HCT116 (cell line): ENCODE measurements at regions not wholly inside any gene's neighbourhood (a gene's known extent, or its start where the extent isn't known, plus 50 kb on each side); places are given as distances from the start of the nearest gene placed in this dataset.
"Not testable (repeated sequence)": the region's sequence is repeated elsewhere in the genome, so short reads cannot be mapped to it uniquely, and the experiment has no call there.

Experiments
- ATAC-seq: fragments of 200-7000 bp; cut with Tn5 transposase; 2 replicates; pipeline ENCODE4 v1.9.1; 2020; ENCODE audit warnings: mild to moderate bottlenecking, moderate library complexity
- BruUV-seq: library from RNA; stranded (reverse); fragments of 400-500 nt; replicated peaks from 2 replicates; lab custom pipeline; 2021; lab: Mats Ljungman, UMichigan
- CTCF ChIA-PET: fragments of 300-600 bp; sonication (Branson Sonifier 250); formaldehyde crosslinking; loops from one replicate; lab custom pipeline; 2021; ENCODE audit warnings: antibody characterized with exemption; lab: Charles Lee
- POLR2A ChIA-PET: fragments of 300-600, 350-600 bp; sonication (Branson Sonifier 250); formaldehyde crosslinking; loops from one replicate; lab custom pipeline; 2021; ENCODE audit warnings: antibody characterized with exemption; lab: Charles Lee
- RAD21 ChIA-PET, 2 experiments: fragments of 300-600 bp; sonication (Branson Sonifier 250); formaldehyde crosslinking; loops; one replicate each; lab custom pipeline; 2023; ENCODE audit warnings: low total read pairs in 2 of 2; ENCODE audit not compliant: uncharacterized antibody in 2 of 2, unreplicated experiment in 2 of 2, low non-redundant PET in 1 of 2; lab: Charles Lee
- DNase-seq: peaks from one replicate; pipeline ENCODE4 v3.0.0-alpha.2; 2010; ENCODE audit warnings: low read depth, low spot score
- H2AFZ ChIP-seq: fragments of 200-600 bp; shearing (Covaris generic), sonication (generic); 2 replicates; pipeline ENCODE4 v1.6.1; 2017; ENCODE audit warnings: low read depth, mixed run types, mixed read lengths, antibody characterized with exemption, low read length; ENCODE audit not compliant: poor library complexity, severe bottlenecking
- H3K27ac ChIP-seq: 2 replicates; pipeline ENCODE4 v1.5.1; 2012; ENCODE audit warnings: low read depth, low read length
- H3K27me3 ChIP-seq: fragments of 200-600 bp; sonication (generic); 2 replicates; pipeline ENCODE4 v1.6.1; 2016; ENCODE audit warnings: mixed run types, low read length, mixed read lengths; ENCODE audit not compliant: insufficient read depth
- H3K36me3 ChIP-seq, 2 experiments: fragments of 200-500 bp in 1 of 2; fragments of 200-600 bp in 1 of 2; sonication (Bioruptor generic) in 1 of 2; sonication (generic) in 1 of 2; 2 replicates each; pipeline versions ENCODE4 v1.5.1 to v1.6.1; 2014 to 2016; ENCODE audit warnings: low read length in 2 of 2, inconsistent platforms in 1 of 2, mixed read lengths in 1 of 2, mixed run types in 1 of 2; ENCODE audit not compliant: insufficient read depth in 2 of 2, control insufficient read depth in 1 of 2
- H3K4me1 ChIP-seq, 2 experiments: fragments of 200-600 bp in 1 of 2; sonication (generic) in 1 of 2; 2 replicates each; pipeline versions ENCODE4 v1.5.1 to v1.6.1; 2012 to 2017; ENCODE audit warnings: low read length in 2 of 2, inconsistent platforms in 1 of 2, mild to moderate bottlenecking in 1 of 2, mixed read lengths in 1 of 2, mixed run types in 1 of 2, moderate library complexity in 1 of 2; ENCODE audit not compliant: insufficient read depth in 2 of 2, control insufficient read depth in 1 of 2
- H3K4me2 ChIP-seq: fragments of 200-600 bp; sonication (generic); 2 replicates; pipeline ENCODE4 v1.6.1; 2017; ENCODE audit warnings: mixed run types, low read length, mixed read lengths
- H3K4me3 ChIP-seq, 2 experiments: fragments of 200-600 bp in 1 of 2; sonication (generic) in 1 of 2; replicated peaks in 1 of 2; 2 replicates each; pipeline ENCODE4 v1.5.1; 2011 to 2016; ENCODE audit warnings: low read length in 2 of 2, control low read depth in 1 of 2, low read depth in 1 of 2, mild to moderate bottlenecking in 1 of 2, mixed read lengths in 1 of 2, mixed run types in 1 of 2
- H3K79me2 ChIP-seq: fragments of 200-600 bp; sonication (generic); 2 replicates; pipeline ENCODE4 v1.6.1; 2017; ENCODE audit warnings: mild to moderate bottlenecking, mixed run types, low read length, moderate library complexity, mixed read lengths; ENCODE audit not compliant: insufficient read depth
- H3K9ac ChIP-seq: fragments of 200-600 bp; sonication (generic); 2 replicates; pipeline ENCODE4 v1.6.1; 2016; ENCODE audit warnings: low read length, mixed read lengths
- H3K9me2 ChIP-seq: fragments of 200-600 bp; sonication (generic), shearing (Covaris generic); 2 replicates; pipeline ENCODE4 v1.6.1; 2017; ENCODE audit warnings: mixed run types, mild to moderate bottlenecking, moderate library complexity; ENCODE audit not compliant: insufficient read depth
- H3K9me3 ChIP-seq, 2 experiments: fragments of 200-500 bp in 1 of 2; fragments of 200-600 bp in 1 of 2; sonication (Bioruptor generic) in 1 of 2; sonication (generic) in 1 of 2; 2 replicates each; pipeline ENCODE4 v1.6.1; 2014 to 2017; ENCODE audit warnings: low read length in 2 of 2, mixed read lengths in 2 of 2, inconsistent platforms in 1 of 2, low read depth in 1 of 2, mild to moderate bottlenecking in 1 of 2, mixed run types in 1 of 2, moderate library complexity in 1 of 2; ENCODE audit not compliant: control insufficient read depth in 1 of 2, insufficient read depth in 1 of 2
- H4K20me1 ChIP-seq: fragments of 200-600 bp; sonication (generic), shearing (Covaris generic); 2 replicates; pipeline ENCODE4 v1.6.1; 2017; ENCODE audit warnings: mixed run types, mild to moderate bottlenecking, moderate library complexity; ENCODE audit not compliant: insufficient read depth
- CBX3 ChIP-seq: IDR thresholded peaks from 2 replicates; pipeline ENCODE4 v1.6.1; 2012; ENCODE audit warnings: low read depth
- CEBPB ChIP-seq: IDR thresholded peaks from 2 replicates; pipeline ENCODE4 v1.6.1; 2012; ENCODE audit warnings: low read depth
- ELF1 ChIP-seq: IDR thresholded peaks from 2 replicates; pipeline ENCODE4 v1.6.1; 2012; ENCODE audit warnings: low read depth, borderline replicate concordance
- EZH2phosphoT487 ChIP-seq: fragments of 200-600 bp; IDR thresholded peaks from 2 replicates; pipeline ENCODE4 v1.6.1; 2018; ENCODE audit warnings: antibody characterized with exemption, borderline replicate concordance
- RAD21 ChIP-seq: IDR thresholded peaks from 2 replicates; pipeline ENCODE4 v1.6.1; 2012; ENCODE audit warnings: low read depth, mild to moderate bottlenecking
- SP1 ChIP-seq: IDR thresholded peaks from 2 replicates; pipeline ENCODE4 v1.6.1; 2012; ENCODE audit warnings: low read depth
- YY1 ChIP-seq: IDR thresholded peaks from 2 replicates; pipeline ENCODE4 v1.6.1; 2011; ENCODE audit warnings: low read length, low read depth, moderate library complexity, mild to moderate bottlenecking; ENCODE audit not compliant: insufficient replicate concordance; ENCODE audit errors: extremely low read depth
- ZFX ChIP-seq: fragments of 450-650 bp; IDR thresholded peaks from 2 replicates; pipeline ENCODE4 v1.6.1; 2017
- intact Hi-C: fragments of 100-400 bp; cut with micrococcal nuclease; formaldehyde crosslinking; loops from 2 replicates; pipeline ENCODE4 v1.10.0; 2022
- TF ChIP-seq, protein P1 (sequence below): IDR thresholded peaks from 2 replicates; pipeline ENCODE4 v1.6.1; 2011; ENCODE audit warnings: mild to moderate bottlenecking, low read length, moderate library complexity; ENCODE audit not compliant: insufficient replicate concordance; ENCODE audit errors: extremely low read depth
- TF ChIP-seq, protein P2 (sequence below), 3 experiments: fragments of 200-600 bp in 1 of 3; sonication (generic) in 1 of 3; IDR thresholded peaks in 2 of 3; conservative IDR thresholded peaks in 1 of 3; 2 replicates each; pipeline ENCODE4 v1.5.1; 2012 to 2017; ENCODE audit warnings: low read depth in 2 of 3, low read length in 2 of 3, antibody characterized with exemption in 1 of 3, borderline replicate concordance in 1 of 3, control low read depth in 1 of 3, mild to moderate bottlenecking in 1 of 3, mixed read lengths in 1 of 3, mixed run types in 1 of 3, moderate library complexity in 1 of 3; ENCODE audit not compliant: insufficient read depth in 1 of 3

DNA sequence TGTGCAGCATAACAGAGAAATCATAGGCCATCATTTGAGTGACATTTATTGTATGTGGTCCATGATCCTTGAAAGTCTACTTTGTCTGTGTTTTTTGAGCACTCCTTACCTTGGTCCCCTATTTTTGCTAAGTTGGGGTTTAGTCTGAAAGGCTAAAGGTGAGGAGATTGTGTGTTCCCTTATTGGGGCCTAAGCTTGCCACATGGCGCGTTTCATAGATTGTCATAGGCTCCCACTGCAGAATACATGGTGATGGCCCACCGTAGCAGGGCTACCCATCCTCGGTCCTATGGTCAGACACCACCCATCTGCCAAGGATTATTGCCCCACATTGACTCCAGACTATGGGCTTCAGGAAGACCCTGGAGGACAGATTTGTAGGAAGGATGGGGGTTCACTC lies 117.0 kb upstream of the ZSWIM2 start (continued):
- no peak for TF ChIP-seq SP1

DNA sequence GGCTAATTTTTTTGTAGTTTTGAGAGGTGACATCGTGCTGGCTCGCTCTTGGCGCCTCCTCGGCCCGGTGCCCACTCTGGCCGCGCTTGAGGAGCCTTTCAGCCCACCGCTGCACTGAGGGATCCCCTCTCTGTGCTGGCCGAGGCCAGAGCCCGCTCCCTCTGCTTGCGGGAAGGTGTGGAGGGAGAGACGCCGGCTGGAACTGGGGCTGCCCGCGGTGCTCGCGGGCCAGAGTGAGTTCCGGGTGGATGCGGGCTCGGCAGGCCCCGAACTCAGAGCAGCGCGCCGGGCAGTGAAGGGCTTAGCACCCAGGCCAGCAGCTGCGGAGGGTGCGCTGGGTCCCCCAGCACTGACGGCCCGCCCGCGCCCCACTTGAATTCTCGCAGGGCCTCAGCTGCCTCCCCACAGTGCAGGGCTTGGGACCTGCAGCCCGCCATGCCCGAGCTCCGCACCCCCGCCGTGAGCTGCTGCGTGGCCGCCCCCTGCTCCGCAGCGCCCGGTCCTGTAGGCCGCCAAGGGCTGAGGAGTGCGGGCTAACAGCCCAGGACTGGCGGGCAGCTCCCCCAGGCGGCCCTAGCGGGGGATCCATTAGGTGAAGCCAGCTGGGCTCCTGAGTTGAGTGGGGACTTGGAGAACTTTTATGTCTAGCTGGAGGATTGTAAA lies 113.2 kb upstream of the ZSWIM2 start:
- CTCF ChIA-PET = no interaction called here
- POLR2A ChIA-PET = no interaction called here
- no peak for ATAC-seq

DNA sequence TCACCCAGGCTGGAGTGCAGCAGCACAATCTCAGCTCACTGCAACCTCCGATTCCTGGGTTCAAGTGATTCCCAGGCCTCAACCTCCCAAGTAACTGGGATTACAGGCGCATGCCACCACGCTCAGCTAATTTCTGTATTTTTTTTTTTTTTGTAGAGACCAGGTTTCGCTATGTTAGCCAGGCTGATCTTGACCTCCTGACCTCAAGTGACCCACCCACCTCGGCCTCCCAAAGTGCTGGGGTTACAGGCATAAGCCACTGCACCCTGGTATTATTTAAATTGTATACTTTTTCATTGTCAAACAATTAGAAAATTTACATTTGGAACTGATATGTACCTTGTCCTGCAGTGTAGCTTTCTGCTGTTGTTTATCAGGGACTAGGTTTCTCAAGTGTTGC lies 111.3 kb upstream of the ZSWIM2 start:
- H2AFZ ChIP-seq, POLR2A ChIA-PET, H3K9me3 ChIP-seq, CTCF ChIA-PET, H3K4me2 ChIP-seq, H3K27me3 ChIP-seq, H3K27ac ChIP-seq, DNase-seq, ATAC-seq, BruUV-seq, H3K36me3 ChIP-seq, H3K9me2 ChIP-seq, H3K9ac ChIP-seq, RAD21 ChIA-PET, intact Hi-C loops, H3K4me3 ChIP-seq, H3K4me1 ChIP-seq, H3K79me2 ChIP-seq, H4K20me1 ChIP-seq: not testable (repeated sequence)

More for the DNA sequence above, 113.2 kb upstream of the ZSWIM2 start:
- Histone ChIP-seq H3K79me2 (no peaks in the 10 kb centered on the region), H3K27ac (no peak overlapping the region), H3K36me3 (no peaks in the 10 kb centered on the region), H3K4me3 (no peak overlapping the region), H3K27me3 (no peaks in the 10 kb centered on the region), H3K4me1 (peaks cover 0 to 1% of the 10 kb centered on the region in 2 experiments; a peak in 1 of 4 replicates), H4K20me1 (no peaks in the 10 kb centered on the region), H3K4me2 (no peak overlapping the region), H3K9ac (no peak overlapping the region), H3K9me3 (no peaks in the 10 kb centered on the region), H2AFZ (no peak overlapping the region), H3K9me2 (no peaks in the 10 kb centered on the region)
- intact Hi-C loops = no loop called here
- no peak for DNase-seq
- BruUV-seq = no TSS peak
- RAD21 ChIA-PET = no interaction called here
- TF ChIP-seq YY1 = no peak
- TF ChIP-seq ELF1 = no peak
- no peak for TF ChIP-seq SP1
- TF ChIP-seq ZFX = no peak
- TF ChIP-seq, protein P1, sequence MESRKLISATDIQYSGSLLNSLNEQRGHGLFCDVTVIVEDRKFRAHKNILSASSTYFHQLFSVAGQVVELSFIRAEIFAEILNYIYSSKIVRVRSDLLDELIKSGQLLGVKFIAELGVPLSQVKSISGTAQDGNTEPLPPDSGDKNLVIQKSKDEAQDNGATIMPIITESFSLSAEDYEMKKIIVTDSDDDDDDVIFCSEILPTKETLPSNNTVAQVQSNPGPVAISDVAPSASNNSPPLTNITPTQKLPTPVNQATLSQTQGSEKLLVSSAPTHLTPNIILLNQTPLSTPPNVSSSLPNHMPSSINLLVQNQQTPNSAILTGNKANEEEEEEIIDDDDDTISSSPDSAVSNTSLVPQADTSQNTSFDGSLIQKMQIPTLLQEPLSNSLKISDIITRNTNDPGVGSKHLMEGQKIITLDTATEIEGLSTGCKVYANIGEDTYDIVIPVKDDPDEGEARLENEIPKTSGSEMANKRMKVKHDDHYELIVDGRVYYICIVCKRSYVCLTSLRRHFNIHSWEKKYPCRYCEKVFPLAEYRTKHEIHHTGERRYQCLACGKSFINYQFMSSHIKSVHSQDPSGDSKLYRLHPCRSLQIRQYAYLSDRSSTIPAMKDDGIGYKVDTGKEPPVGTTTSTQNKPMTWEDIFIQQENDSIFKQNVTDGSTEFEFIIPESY = no peak
- TF ChIP-seq CBX3 = no peak
- no peak for TF ChIP-seq CEBPB
- no peak for TF ChIP-seq EZH2phosphoT487
- no peak for TF ChIP-seq RAD21
- TF ChIP-seq, protein P2, sequence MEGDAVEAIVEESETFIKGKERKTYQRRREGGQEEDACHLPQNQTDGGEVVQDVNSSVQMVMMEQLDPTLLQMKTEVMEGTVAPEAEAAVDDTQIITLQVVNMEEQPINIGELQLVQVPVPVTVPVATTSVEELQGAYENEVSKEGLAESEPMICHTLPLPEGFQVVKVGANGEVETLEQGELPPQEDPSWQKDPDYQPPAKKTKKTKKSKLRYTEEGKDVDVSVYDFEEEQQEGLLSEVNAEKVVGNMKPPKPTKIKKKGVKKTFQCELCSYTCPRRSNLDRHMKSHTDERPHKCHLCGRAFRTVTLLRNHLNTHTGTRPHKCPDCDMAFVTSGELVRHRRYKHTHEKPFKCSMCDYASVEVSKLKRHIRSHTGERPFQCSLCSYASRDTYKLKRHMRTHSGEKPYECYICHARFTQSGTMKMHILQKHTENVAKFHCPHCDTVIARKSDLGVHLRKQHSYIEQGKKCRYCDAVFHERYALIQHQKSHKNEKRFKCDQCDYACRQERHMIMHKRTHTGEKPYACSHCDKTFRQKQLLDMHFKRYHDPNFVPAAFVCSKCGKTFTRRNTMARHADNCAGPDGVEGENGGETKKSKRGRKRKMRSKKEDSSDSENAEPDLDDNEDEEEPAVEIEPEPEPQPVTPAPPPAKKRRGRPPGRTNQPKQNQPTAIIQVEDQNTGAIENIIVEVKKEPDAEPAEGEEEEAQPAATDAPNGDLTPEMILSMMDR (IDR thresholded peaks at IDR 0.05 in 2 of 3, conservative IDR thresholded peaks at IDR 0.05 in 1 of 3; ENCODE audit: borderline replicate concordance in 1 of 3, insufficient read depth in 1 of 3, low read depth in 2 of 3, low read length in 2 of 3) = no peak
